SK-N-SH treated with all-trans-retinoic acid at 6 μM for 48 hours (cell line): ENCODE measurements at regions not wholly inside any gene's neighbourhood (a gene's known extent, or its start where the extent isn't known, plus 50 kb on each side); places are given as distances from the start of the nearest gene placed in this dataset.

ENCODE experiments used
- ATAC-seq: fragments of 200-7000 bp; cut with Tn5 transposase; 3 replicates; pipeline ENCODE4 v1.9.1; 2020; ENCODE audit warnings: mild to moderate bottlenecking, moderate library complexity
- ARNTL ChIP-seq: fragments of 450-650 bp; formaldehyde crosslinking; IDR thresholded peaks from 2 replicates; pipeline ENCODE4 v1.5.0; 2020; ENCODE audit warnings: low read depth, mild to moderate bottlenecking, moderate library complexity, borderline replicate concordance
- BACH2 ChIP-seq: fragments of 250-450 bp; sonication (Bioruptor Pico); IDR thresholded peaks from 2 replicates; pipeline ENCODE4 v1.9.0; 2021; ENCODE audit warnings: mild to moderate bottlenecking, borderline replicate concordance
- CREB5 ChIP-seq: fragments of 250-450 bp; sonication (Bioruptor Pico); IDR thresholded peaks from 2 replicates; pipeline ENCODE4 v1.5.1; 2020; ENCODE audit warnings: low read depth, mild to moderate bottlenecking, moderate library complexity
- CSDC2 ChIP-seq: fragments of 250-450 bp; sonication (Bioruptor Pico); IDR thresholded peaks from 2 replicates; pipeline ENCODE4 v1.5.0; 2020; ENCODE audit warnings: mild to moderate bottlenecking, moderate library complexity
- CSRNP3 ChIP-seq: fragments of 250-450 bp; sonication (Bioruptor Pico); IDR thresholded peaks from 2 replicates; pipeline ENCODE4 v1.5.1; 2021; ENCODE audit warnings: mild to moderate bottlenecking, moderate library complexity
- ESRRG ChIP-seq: fragments of 250-450 bp; sonication (Bioruptor Pico); IDR thresholded peaks from 2 replicates; pipeline ENCODE4 v1.6.1; 2021; ENCODE audit warnings: mild to moderate bottlenecking
- GLIS3 ChIP-seq: fragments of 250-450 bp; sonication (Bioruptor Pico); IDR thresholded peaks from 2 replicates; pipeline ENCODE4 v1.5.0; 2020; ENCODE audit warnings: mild to moderate bottlenecking, moderate library complexity
- ISL1 ChIP-seq: fragments of 250-450 bp; sonication (Bioruptor Pico); IDR thresholded peaks from 2 replicates; pipeline ENCODE4 v2.1.2; 2022; ENCODE audit warnings: mild to moderate bottlenecking, moderate library complexity
- OSR1 ChIP-seq: fragments of 250-450 bp; sonication (Bioruptor Pico); IDR thresholded peaks from 2 replicates; pipeline ENCODE4 v1.8.0; 2022; ENCODE audit warnings: moderate library complexity, mild to moderate bottlenecking, inconsistent platforms
- PATZ1 ChIP-seq: fragments of 250-450 bp; sonication (Bioruptor Pico); IDR thresholded peaks from 2 replicates; pipeline ENCODE4 v1.8.0; 2020; ENCODE audit warnings: mild to moderate bottlenecking, moderate library complexity, borderline replicate concordance
- RARB ChIP-seq: fragments of 250-450 bp; sonication (Bioruptor Pico); IDR thresholded peaks from 2 replicates; pipeline ENCODE4 v1.8.0; 2021; ENCODE audit warnings: mild to moderate bottlenecking, moderate library complexity
- SNAI2 ChIP-seq: fragments of 250-450 bp; sonication (Bioruptor Pico); IDR thresholded peaks from 2 replicates; pipeline ENCODE4 v1.5.0; 2020; ENCODE audit warnings: mild to moderate bottlenecking, moderate library complexity
- TCF4 ChIP-seq: fragments of 250-450 bp; sonication (Bioruptor Pico); IDR thresholded peaks from 2 replicates; pipeline ENCODE4 v1.8.0; 2021; ENCODE audit warnings: mild to moderate bottlenecking, moderate library complexity, borderline replicate concordance
- TOX ChIP-seq: fragments of 250-450 bp; sonication (Bioruptor Pico); IDR thresholded peaks from 2 replicates; pipeline ENCODE4 v1.8.0; 2021; ENCODE audit warnings: mild to moderate bottlenecking, moderate library complexity, borderline replicate concordance
- TSHZ2 ChIP-seq: fragments of 250-450 bp; sonication (Bioruptor Pico); IDR thresholded peaks from 2 replicates; pipeline ENCODE4 v1.5.0; 2020; ENCODE audit warnings: mild to moderate bottlenecking, moderate library complexity
- ZC3H10 ChIP-seq: fragments of 250-450 bp; sonication (Bioruptor Pico); IDR thresholded peaks from 2 replicates; pipeline ENCODE4 v1.5.1; 2021; ENCODE audit warnings: mild to moderate bottlenecking, moderate library complexity
- ZFP3 ChIP-seq: fragments of 250-450 bp; sonication (Bioruptor Pico); IDR thresholded peaks from 2 replicates; pipeline ENCODE4 v1.5.0; 2020; ENCODE audit warnings: mild to moderate bottlenecking, moderate library complexity
- ZFP30 ChIP-seq: fragments of 450-650 bp; formaldehyde crosslinking; IDR thresholded peaks from 2 replicates; pipeline ENCODE4 v1.5.0; 2022; ENCODE audit warnings: mild to moderate bottlenecking, moderate library complexity
- ZNF565 ChIP-seq: fragments of 450-650 bp; formaldehyde crosslinking; conservative IDR thresholded peaks from 2 replicates; pipeline ENCODE4 v1.5.0; 2020; ENCODE audit warnings: low read depth, mild to moderate bottlenecking, moderate library complexity
- ZNF70 ChIP-seq: fragments of 450-650 bp; formaldehyde crosslinking; IDR thresholded peaks from 2 replicates; pipeline ENCODE4 v1.5.0; 2020; ENCODE audit warnings: mild to moderate bottlenecking, moderate library complexity
- ZNF8 ChIP-seq: fragments of 450-650 bp; formaldehyde crosslinking; IDR thresholded peaks from 2 replicates; pipeline ENCODE4 v1.5.0; 2020; ENCODE audit warnings: mild to moderate bottlenecking, moderate library complexity

DNA sequence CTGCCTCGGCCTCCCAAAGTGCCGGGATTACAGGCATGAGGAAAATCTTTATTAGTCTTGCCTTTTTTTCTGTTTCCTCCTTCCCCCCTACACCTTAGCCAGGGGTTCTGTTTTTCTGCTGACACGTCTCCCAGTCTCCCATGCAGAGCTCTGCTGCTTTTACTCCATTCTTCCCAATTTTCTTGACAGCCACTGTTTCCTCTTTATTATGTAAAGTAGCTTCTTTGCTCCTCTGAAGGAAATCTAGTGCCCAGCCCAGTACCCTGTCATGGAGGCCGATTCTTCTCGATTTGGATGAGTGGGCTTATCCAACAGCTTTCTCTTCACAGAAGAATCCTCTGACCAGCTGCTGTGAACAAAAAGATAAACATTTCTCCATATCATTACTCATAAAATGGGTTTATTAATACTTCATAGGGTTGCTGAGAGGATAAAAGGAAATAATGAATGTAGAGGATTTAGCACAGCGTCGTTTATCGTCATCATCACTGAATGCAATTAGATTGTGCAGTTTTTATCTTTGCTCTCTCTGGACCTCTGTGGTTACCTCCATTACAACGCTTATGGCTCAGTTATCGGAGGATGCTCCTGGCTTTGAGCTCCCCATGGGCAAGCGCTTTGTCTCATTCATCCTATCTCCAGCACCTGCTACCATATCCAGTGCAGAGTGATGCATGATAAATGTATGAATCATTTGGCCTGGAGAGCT, 375.6 kb upstream of the C11orf87 start:
- TF ChIP-seq ZNF565 (CRISPR knock-in tag) = no peak
- no peak for TF ChIP-seq CSDC2 (CRISPR knock-in tag)
- no peak for TF ChIP-seq SNAI2 (CRISPR knock-in tag)
- TF ChIP-seq OSR1 (CRISPR knock-in tag) = no peak
- TF ChIP-seq CSRNP3 (CRISPR knock-in tag) = no peak
- no peak for TF ChIP-seq ZNF70 (CRISPR knock-in tag)
- TF ChIP-seq TOX = no peak
- no peak for TF ChIP-seq RARB (CRISPR knock-in tag)
- TF ChIP-seq PATZ1 (CRISPR knock-in tag) = no peak
- TF ChIP-seq ESRRG (CRISPR knock-in tag) = no peak
- TF ChIP-seq TCF4 (CRISPR knock-in tag) = no peak
- no peak for TF ChIP-seq CREB5
- TF ChIP-seq ZNF8 (CRISPR knock-in tag) = no peak
- no peak for TF ChIP-seq ZC3H10 (CRISPR knock-in tag)
- no peak for TF ChIP-seq ZFP30 (CRISPR knock-in tag)
- TF ChIP-seq, all 23 proteins: peak for 0

GRCh38 chr11:109048098-109048497, 373.9 kb upstream of the C11orf87 start:
- TF ChIP-seq ZFP3 (CRISPR knock-in tag) (no peak), ISL1 (CRISPR knock-in tag) (no peak), TSHZ2 (CRISPR knock-in tag) (no peak), ARNTL (CRISPR knock-in tag) (no peak), ZC3H10 (CRISPR knock-in tag) (no peak)
- peak; percentile 93 for ATAC-seq

More for the DNA sequence above, 375.6 kb upstream of the C11orf87 start:
- ATAC-seq = no peak

DNA sequence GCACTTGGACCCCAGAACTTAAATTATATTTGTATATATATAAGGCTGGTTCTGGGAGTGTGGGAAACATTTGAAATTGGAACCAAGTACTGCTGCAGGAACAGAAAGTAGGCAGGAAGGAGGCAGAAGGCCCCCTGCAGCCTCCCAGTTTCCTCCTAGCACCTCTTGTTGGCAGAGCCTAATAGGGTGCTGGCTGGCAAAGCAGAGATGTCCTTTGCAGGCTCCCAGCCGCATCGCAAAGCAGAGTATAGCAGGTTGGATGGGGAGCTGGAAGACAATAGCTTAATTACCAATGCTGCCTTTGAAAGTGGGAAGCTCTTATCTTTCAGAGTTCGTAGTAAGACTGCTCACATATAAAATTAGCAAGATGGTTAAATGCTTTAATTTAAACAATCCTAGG, 370.8 kb upstream of the C11orf87 start:
- ATAC-seq = no peak
- no peak for TF ChIP-seq ESRRG (CRISPR knock-in tag)
- no peak for TF ChIP-seq ZNF8 (CRISPR knock-in tag)
- no peak for TF ChIP-seq CSDC2 (CRISPR knock-in tag)
- TF ChIP-seq TSHZ2 (CRISPR knock-in tag) = no peak
- no peak for TF ChIP-seq ZFP3 (CRISPR knock-in tag)
- no peak for TF ChIP-seq GLIS3 (CRISPR knock-in tag)
- no peak for TF ChIP-seq OSR1 (CRISPR knock-in tag)
- TF ChIP-seq ISL1 (CRISPR knock-in tag) = no peak
- no peak for TF ChIP-seq ZNF565 (CRISPR knock-in tag)
- no peak for TF ChIP-seq TCF4 (CRISPR knock-in tag)
- TF ChIP-seq BACH2 (CRISPR knock-in tag) = no peak
- TF ChIP-seq RARB (CRISPR knock-in tag) = no peak
- no peak for TF ChIP-seq TOX
- TF ChIP-seq CREB5 = no peak
